SK-N-SH treated with all-trans-retinoic acid at 6 μM for 48 hours (cell line): ENCODE measurements at regions not wholly inside any gene's neighbourhood (a gene's known extent, or its start where the extent isn't known, plus 50 kb on each side); places are given as distances from the start of the nearest gene placed in this dataset.

Experiments
- CREB5 ChIP-seq: fragments of 250-450 bp; sonication (Bioruptor Pico); IDR thresholded peaks from 2 replicates; pipeline ENCODE4 v1.5.1; 2020; ENCODE audit warnings: low read depth, mild to moderate bottlenecking, moderate library complexity
- CSRNP3 ChIP-seq: fragments of 250-450 bp; sonication (Bioruptor Pico); IDR thresholded peaks from 2 replicates; pipeline ENCODE4 v1.5.1; 2021; ENCODE audit warnings: mild to moderate bottlenecking, moderate library complexity
- RARB ChIP-seq: fragments of 250-450 bp; sonication (Bioruptor Pico); IDR thresholded peaks from 2 replicates; pipeline ENCODE4 v1.8.0; 2021; ENCODE audit warnings: mild to moderate bottlenecking, moderate library complexity
- SNAI2 ChIP-seq: fragments of 250-450 bp; sonication (Bioruptor Pico); IDR thresholded peaks from 2 replicates; pipeline ENCODE4 v1.5.0; 2020; ENCODE audit warnings: mild to moderate bottlenecking, moderate library complexity
- TCF4 ChIP-seq: fragments of 250-450 bp; sonication (Bioruptor Pico); IDR thresholded peaks from 2 replicates; pipeline ENCODE4 v1.8.0; 2021; ENCODE audit warnings: mild to moderate bottlenecking, moderate library complexity, borderline replicate concordance
- TOX ChIP-seq: fragments of 250-450 bp; sonication (Bioruptor Pico); IDR thresholded peaks from 2 replicates; pipeline ENCODE4 v1.8.0; 2021; ENCODE audit warnings: mild to moderate bottlenecking, moderate library complexity, borderline replicate concordance
- ZFP30 ChIP-seq: fragments of 450-650 bp; formaldehyde crosslinking; IDR thresholded peaks from 2 replicates; pipeline ENCODE4 v1.5.0; 2022; ENCODE audit warnings: mild to moderate bottlenecking, moderate library complexity
- ZNF8 ChIP-seq: fragments of 450-650 bp; formaldehyde crosslinking; IDR thresholded peaks from 2 replicates; pipeline ENCODE4 v1.5.0; 2020; ENCODE audit warnings: mild to moderate bottlenecking, moderate library complexity
- TF ChIP-seq, protein P1 (sequence below): fragments of 250-450 bp; sonication (Bioruptor Pico); IDR thresholded peaks from 2 replicates; pipeline ENCODE4 v1.8.0; 2020; ENCODE audit warnings: mild to moderate bottlenecking, moderate library complexity, borderline replicate concordance

GRCh38 chr12:88940854-88941253 is 360.6 kb upstream of the KITLG start:
- TF ChIP-seq TOX = no peak
- no peak for TF ChIP-seq ZNF8 (CRISPR knock-in tag)
- TF ChIP-seq TCF4 (CRISPR knock-in tag) = no peak
- no peak for TF ChIP-seq RARB
- TF ChIP-seq, protein P1, sequence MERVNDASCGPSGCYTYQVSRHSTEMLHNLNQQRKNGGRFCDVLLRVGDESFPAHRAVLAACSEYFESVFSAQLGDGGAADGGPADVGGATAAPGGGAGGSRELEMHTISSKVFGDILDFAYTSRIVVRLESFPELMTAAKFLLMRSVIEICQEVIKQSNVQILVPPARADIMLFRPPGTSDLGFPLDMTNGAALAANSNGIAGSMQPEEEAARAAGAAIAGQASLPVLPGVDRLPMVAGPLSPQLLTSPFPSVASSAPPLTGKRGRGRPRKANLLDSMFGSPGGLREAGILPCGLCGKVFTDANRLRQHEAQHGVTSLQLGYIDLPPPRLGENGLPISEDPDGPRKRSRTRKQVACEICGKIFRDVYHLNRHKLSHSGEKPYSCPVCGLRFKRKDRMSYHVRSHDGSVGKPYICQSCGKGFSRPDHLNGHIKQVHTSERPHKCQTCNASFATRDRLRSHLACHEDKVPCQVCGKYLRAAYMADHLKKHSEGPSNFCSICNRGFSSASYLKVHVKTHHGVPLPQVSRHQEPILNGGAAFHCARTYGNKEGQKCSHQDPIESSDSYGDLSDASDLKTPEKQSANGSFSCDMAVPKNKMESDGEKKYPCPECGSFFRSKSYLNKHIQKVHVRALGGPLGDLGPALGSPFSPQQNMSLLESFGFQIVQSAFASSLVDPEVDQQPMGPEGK (CRISPR knock-in tag) = no peak
- no peak for TF ChIP-seq SNAI2 (CRISPR knock-in tag)
- TF ChIP-seq CREB5 = no peak
- no peak for TF ChIP-seq CSRNP3 (CRISPR knock-in tag)
- TF ChIP-seq ZFP30 (CRISPR knock-in tag) = no peak
